ENCODE measurements at regions not wholly inside any gene's neighbourhood (a gene's known extent, or its start where the extent isn't known, plus 50 kb on each side); places are given as distances from the start of the nearest gene placed in this dataset.
"Not testable (repeated sequence)": the region's sequence is repeated elsewhere in the genome, so short reads cannot be mapped to it uniquely, and the experiment has no call there.

DNA sequence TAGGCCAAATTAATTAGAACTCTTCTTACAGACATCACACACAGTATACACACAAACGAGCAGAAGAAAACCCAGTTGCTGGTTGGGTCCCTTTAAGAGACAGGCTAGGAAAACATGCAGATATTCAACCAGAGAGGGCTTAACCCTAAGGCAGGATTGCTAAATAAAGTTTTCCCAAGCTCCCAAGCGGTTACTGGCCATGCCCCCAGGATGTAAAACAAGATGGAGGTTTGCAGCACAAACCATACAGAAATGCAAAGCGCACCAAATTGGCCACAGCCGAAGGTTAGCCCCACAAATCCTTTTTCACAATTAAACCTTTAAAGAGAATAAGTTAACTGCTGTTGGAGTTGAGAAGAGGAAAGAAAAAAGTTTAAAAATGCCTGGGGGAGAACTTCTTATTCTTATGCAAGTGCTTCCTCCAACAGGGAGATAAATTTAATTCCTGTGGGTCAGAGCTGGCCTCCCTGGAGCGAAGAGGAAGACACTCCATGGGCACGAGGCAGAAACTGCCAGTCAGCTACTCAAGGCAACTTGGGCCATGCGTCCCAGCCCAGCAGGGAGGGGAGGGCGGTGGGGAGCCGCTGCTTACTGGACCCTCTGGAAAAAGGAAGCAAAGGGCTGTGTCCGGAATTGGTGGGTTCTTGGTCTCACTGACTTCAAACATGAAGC, 167.6 kb upstream of the ARSJ start:
- FAIRE-seq = no peak
- TF ChIP-seq TAF1 (IDR thresholded peaks at IDR 0.05; ENCODE audit: borderline replicate concordance, low read depth, low read length) = no peak
- no peak for TF ChIP-seq POLR2AphosphoS5 (IDR thresholded peaks at IDR 0.05; ENCODE audit: low read depth, low read length)
- TF ChIP-seq POLR2A (IDR thresholded peaks at IDR 0.05; ENCODE audit: low read depth, low read length) = no peak
- no peak for DNase-seq (ENCODE audit: insufficient read length)

DNA sequence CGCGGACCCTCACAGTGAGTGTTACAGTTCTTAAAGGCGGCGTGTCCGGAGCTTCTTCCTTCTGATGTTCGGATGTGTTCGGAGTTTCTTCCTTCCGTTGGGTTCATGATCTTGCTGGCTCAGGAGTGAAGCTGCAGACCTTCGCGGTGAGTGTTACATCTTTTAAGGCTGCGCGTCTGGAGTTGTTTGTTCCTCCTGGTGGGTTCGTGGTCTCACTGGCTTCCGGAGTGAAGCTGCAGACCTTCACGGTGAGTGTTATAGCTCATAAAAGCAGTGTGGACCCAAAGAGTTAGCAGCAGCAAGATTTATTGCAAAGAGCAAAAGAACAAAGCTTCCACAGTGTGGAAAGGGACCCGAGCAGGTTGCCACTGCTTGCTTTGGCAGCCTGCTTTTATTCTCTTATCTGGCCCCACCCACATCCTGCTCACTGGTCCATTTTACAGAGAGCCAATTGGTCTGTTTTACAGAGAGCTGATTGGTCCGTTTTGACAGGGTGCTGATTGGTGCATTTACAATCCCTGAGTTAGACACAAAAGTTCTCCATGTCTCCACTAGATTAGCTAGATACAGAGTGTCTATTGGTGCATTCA, 168.3 kb upstream of the ARSJ start:
- not testable (repeated sequence) for FAIRE-seq; DNase-seq (ENCODE audit: insufficient read length)

DNA sequence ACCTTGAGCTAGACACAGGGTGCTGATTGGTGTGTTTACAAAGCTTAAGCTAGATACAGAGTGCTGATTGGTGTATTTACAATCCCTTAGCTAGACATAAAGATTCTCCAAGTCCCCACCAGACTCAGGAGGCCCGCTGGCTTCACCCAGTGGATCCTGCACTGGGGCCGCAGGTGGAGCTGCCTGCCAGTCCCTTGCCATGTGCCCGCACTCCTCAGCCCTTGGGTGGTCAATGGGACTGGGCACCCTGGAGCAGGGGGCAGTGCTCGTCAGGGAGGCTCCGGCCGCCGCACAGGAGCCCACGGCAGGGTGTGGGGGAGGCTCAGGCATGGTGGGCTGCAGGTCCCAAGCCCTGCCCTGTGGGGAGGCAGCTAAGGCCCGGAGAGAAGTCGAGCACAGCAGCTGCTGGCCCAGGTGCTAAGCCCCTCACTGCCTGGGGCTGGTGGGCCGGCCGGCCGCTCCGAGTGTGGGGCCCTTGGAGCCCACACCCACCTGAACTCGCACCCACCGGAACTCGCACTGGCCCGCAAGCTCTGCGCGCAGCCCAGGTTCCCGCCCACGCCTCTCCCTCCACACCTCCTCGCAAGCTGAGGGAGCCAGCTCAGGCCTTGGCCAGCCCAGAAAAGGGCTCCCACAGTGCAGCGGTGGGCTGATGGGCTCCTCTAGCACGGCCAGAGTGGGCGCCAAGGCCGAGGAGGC, 169.1 kb upstream of the ARSJ start:
- DNase-seq (ENCODE audit: insufficient read length); FAIRE-seq: not testable (repeated sequence)

DNA sequence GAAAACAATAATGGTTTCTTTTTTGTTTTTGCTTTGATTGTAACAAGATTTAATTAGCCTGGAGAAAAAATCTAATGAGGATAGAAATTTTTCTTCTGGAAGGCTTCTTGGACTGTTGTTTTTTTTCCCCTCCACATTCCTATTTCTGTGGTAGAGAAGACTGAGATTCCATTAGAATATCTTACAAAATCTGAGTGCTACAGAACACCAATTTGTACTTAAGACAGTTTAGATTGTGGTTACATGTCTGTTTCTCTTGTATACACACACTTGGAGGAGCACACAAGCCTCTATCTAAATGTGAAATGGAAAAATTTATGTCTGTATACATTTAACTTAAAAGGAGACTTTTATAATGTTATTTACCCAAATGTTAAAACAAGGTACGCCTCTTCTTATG, 176.9 kb upstream of the ARSJ start:
- no peak for TF ChIP-seq POLR2AphosphoS5 (IDR thresholded peaks at IDR 0.05; ENCODE audit: low read depth, low read length)
- TF ChIP-seq TAF1 (IDR thresholded peaks at IDR 0.05; ENCODE audit: borderline replicate concordance, low read depth, low read length) = no peak
- TF ChIP-seq POLR2A (IDR thresholded peaks at IDR 0.05; ENCODE audit: low read depth, low read length) = no peak
- DNase-seq (ENCODE audit: insufficient read length) (no peak), FAIRE-seq (no peak)

DNA sequence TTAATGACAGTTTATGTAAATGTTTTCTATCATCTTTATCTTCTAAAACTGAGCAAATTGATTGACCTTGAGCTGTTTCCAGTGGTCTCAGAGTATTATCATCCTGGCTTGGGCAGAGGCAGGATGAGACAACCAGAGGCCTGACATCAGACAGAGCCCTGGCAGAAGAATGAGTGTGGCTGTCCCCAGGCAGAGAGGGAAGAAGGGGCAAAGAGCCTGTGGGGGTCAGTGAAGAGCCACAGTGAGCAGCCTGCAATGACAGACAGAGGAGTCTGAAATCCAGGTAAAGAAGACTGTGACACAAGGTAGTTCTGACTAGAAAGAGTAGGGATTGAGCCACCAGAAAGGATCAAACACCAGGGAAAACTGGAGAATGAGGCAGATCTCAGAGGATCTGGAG, 182.4 kb upstream of the ARSJ start:
- TF ChIP-seq TAF1 (IDR thresholded peaks at IDR 0.05; ENCODE audit: borderline replicate concordance, low read depth, low read length) = no peak
- TF ChIP-seq POLR2A (IDR thresholded peaks at IDR 0.05; ENCODE audit: low read depth, low read length) = no peak
- no peak for TF ChIP-seq POLR2AphosphoS5 (IDR thresholded peaks at IDR 0.05; ENCODE audit: low read depth, low read length)
- no peak for FAIRE-seq
- no peak for DNase-seq (ENCODE audit: insufficient read length)

DNA sequence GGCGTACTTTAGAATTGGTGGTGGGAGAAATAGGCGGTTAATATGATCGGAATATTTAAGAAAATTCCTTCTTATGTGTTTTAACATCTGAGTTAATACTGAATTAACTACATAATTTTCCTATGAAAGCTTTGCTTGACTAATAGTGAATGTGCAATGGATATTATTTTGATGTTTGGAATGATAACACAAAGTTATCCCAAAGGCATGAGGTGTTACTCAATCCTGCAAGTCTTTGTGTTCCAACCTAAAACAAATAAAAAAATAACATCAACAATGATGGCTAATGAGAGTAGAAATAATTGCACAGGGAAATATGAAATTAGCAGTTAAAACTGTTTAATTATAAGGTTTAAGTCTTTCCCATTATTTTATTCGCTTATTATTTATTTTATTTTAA, 183.6 kb upstream of the ARSJ start:
- TF ChIP-seq POLR2AphosphoS5 (IDR thresholded peaks at IDR 0.05; ENCODE audit: low read depth, low read length) (no peak), POLR2A (IDR thresholded peaks at IDR 0.05; ENCODE audit: low read depth, low read length) (no peak), TAF1 (IDR thresholded peaks at IDR 0.05; ENCODE audit: borderline replicate concordance, low read depth, low read length) (no peak)

DNA sequence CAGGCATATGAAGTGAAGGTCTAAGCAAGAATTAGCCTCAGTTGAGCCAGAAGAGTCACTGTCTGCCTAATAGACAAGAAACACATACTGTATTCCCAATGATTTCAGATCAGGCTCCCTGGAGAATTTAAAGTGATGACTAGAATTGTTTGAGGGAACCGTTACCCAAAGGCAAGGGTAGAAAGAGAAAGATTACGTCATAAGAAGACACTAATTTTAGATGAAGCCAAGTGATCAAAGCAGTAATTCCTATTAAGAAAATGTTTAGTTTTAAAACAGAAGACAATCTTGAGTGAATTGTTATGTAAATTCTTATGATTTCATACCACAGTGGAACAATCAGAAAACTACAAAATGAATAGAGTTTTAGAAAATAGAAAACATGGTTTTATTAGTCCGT, 194.5 kb upstream of the ARSJ start:
- DNase-seq (ENCODE audit: insufficient read length) (no peak), FAIRE-seq (no peak)
- TF ChIP-seq POLR2A (IDR thresholded peaks at IDR 0.05; ENCODE audit: low read depth, low read length) = no peak
- TF ChIP-seq TAF1 (IDR thresholded peaks at IDR 0.05; ENCODE audit: borderline replicate concordance, low read depth, low read length) = no peak
- no peak for TF ChIP-seq POLR2AphosphoS5 (IDR thresholded peaks at IDR 0.05; ENCODE audit: low read depth, low read length)

More for the DNA sequence above, 183.6 kb upstream of the ARSJ start:
- FAIRE-seq (no peak), DNase-seq (ENCODE audit: insufficient read length) (no peak)

DNA sequence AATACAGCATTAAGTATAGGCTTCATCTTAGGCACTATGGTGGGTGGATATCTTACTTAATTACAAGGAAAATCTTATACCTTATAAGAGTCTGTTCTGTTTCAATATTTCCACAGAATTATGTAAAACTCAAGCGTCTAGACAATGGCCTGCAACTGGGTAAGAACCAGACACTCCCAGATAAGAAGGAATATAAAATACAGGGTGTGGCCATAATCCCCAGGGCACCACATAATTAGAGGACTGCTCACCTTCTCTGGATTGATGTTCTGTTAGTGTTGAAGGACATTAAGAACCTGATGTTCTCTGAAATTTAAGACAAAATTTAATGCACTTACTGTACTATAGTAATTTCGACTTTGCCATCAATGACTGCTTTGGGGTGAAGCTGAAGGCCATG, 198.2 kb upstream of the ARSJ start:
- FAIRE-seq (no peak), DNase-seq (ENCODE audit: insufficient read length) (no peak)
- no peak for TF ChIP-seq TAF1 (IDR thresholded peaks at IDR 0.05; ENCODE audit: borderline replicate concordance, low read depth, low read length)
- no peak for TF ChIP-seq POLR2AphosphoS5 (IDR thresholded peaks at IDR 0.05; ENCODE audit: low read depth, low read length)
- no peak for TF ChIP-seq POLR2A (IDR thresholded peaks at IDR 0.05; ENCODE audit: low read depth, low read length)

DNA sequence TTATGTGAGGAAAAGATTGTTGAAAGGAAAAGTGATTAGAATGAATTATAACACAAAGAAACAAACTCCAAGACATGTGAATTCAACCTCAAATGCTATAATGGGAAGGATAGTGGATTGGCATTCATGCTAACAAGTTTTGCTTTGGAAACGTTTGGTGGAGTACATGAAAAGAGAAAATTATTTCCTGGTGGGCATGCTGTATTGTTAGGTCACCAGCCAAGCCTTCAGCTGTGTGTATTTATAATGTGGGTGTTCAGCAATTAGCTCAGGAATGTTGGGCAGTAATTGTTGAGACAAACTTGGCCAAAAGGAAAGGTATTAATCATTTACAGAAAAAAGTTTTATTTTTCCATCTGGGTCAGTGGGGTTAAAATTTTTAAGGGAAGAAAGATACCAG, 198.9 kb upstream of the ARSJ start:
- DNase-seq (ENCODE audit: insufficient read length) = no peak
- TF ChIP-seq POLR2AphosphoS5 (IDR thresholded peaks at IDR 0.05; ENCODE audit: low read depth, low read length) = no peak
- TF ChIP-seq POLR2A (IDR thresholded peaks at IDR 0.05; ENCODE audit: low read depth, low read length) = no peak
- TF ChIP-seq TAF1 (IDR thresholded peaks at IDR 0.05; ENCODE audit: borderline replicate concordance, low read depth, low read length) = no peak
- no peak for FAIRE-seq

DNA sequence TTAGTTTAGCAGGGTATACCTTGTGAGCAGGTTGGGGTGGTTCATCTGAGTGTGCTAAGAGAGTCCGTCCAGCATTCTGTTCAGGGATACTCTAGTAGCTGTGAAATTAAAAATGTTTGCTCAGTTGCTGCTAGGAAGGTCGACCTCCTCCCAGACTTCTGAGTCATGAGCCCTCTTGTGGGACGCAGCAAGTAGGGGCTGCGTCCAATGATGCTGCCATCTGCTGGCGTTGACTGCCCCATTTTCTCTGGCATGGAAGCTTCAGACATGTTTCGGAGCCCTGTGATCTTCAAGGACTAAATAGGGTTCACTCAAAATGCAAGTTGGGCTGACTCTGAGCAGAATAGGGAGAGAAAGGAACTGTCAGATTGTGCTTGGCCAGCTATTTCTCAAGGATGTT, 201.0 kb upstream of the ARSJ start:
- FAIRE-seq = no peak
- TF ChIP-seq POLR2A (IDR thresholded peaks at IDR 0.05; ENCODE audit: low read depth, low read length) = no peak
- TF ChIP-seq TAF1 (IDR thresholded peaks at IDR 0.05; ENCODE audit: borderline replicate concordance, low read depth, low read length) = no peak
- TF ChIP-seq POLR2AphosphoS5 (IDR thresholded peaks at IDR 0.05; ENCODE audit: low read depth, low read length) = no peak
- no peak for DNase-seq (ENCODE audit: insufficient read length)

DNA sequence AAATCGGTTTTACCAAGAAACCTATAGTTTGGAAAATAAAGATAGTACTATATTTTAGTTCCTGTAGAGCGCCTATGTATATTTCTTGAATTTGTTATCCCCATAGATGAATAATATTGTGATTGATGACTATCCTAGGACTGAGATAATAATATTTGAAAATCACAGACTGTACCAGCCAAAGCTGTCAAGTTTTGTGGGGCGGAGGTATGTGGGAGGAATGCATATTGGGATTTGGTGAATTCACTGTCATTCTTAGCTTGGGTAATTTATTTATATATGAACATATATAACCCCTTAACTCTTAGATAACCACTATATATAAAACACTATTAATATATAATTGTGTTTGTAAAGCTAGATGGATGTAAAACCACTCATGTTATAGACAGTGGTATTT, 205.5 kb upstream of the ARSJ start:
- FAIRE-seq (no peak), DNase-seq (ENCODE audit: insufficient read length) (no peak)
- TF ChIP-seq TAF1 (IDR thresholded peaks at IDR 0.05; ENCODE audit: borderline replicate concordance, low read depth, low read length) (no peak), POLR2AphosphoS5 (IDR thresholded peaks at IDR 0.05; ENCODE audit: low read depth, low read length) (no peak), POLR2A (IDR thresholded peaks at IDR 0.05; ENCODE audit: low read depth, low read length) (no peak)

DNA sequence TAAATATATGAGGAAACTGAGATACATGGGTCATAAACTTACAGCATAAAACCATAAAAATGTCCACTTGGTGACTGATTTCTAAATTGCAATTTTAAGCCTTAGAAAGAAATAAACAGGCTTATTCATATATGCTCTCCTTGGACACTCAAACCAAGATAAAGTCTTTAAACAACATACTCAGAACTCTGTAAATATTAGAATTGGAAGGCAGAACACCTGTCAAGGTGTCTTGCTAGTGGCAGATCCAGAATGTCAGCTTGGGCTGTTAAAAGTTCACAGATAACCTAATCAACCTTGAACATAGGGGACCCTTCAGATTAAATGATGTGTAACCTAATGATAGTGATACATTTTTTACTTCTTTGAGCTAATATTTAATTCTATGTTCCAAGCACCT, 208.1 kb upstream of the ARSJ start:
- no peak for TF ChIP-seq TAF1 (IDR thresholded peaks at IDR 0.05; ENCODE audit: borderline replicate concordance, low read depth, low read length)
- no peak for FAIRE-seq

More for the DNA sequence above, 208.1 kb upstream of the ARSJ start:
- no peak for DNase-seq (ENCODE audit: insufficient read length)
